Inflammatory macrophage (primary cell): ENCODE measurements at regions not wholly inside any gene's neighbourhood (a gene's known extent, or its start where the extent isn't known, plus 50 kb on each side); places are given as distances from the start of the nearest gene placed in this dataset.

Source experiments
- DNase-seq, 2 donors: peaks; one replicate each; pipeline ENCODE4 v3.0.0-alpha.2; 2020 to 2022

- no peak for DNase-seq
Observed at GRCh38 chr1:170318736-170319135, 173.0 kb downstream of the NTMT2 start.

GRCh38 chr1:170321113-170321512 lies 175.4 kb downstream of the NTMT2 start:
- no peak for DNase-seq

GRCh38 chr1:170326186-170326585 lies 180.4 kb downstream of the NTMT2 start:
- no peak for DNase-seq

- DNase-seq, result no peak
Observed at GRCh38 chr1:170332801-170333200, 187.0 kb downstream of the NTMT2 start.

GRCh38 chr1:170337413-170337994 lies 191.7 kb downstream of the NTMT2 start:
- DNase-seq, result no peak

GRCh38 chr1:170339534-170339933 lies 192.4 kb upstream of the GORAB start:
- no peak for DNase-seq

GRCh38 chr1:170340308-170340707 lies 191.7 kb upstream of the GORAB start:
- no peak for DNase-seq

- no peak for DNase-seq
Observed at GRCh38 chr1:170351366-170351946, 180.5 kb upstream of the GORAB start.

GRCh38 chr1:170354246-170354645 lies 177.7 kb upstream of the GORAB start:
- no peak for DNase-seq

GRCh38 chr1:170354690-170355089 lies 177.3 kb upstream of the GORAB start:
- no peak for DNase-seq

GRCh38 chr1:170355267-170355801 lies 176.6 kb upstream of the GORAB start:
- DNase-seq, result no peak

GRCh38 chr1:170356585-170356984 lies 175.4 kb upstream of the GORAB start:
- no peak for DNase-seq

GRCh38 chr1:170357750-170358149 lies 174.2 kb upstream of the GORAB start:
- DNase-seq, result no peak

- no peak for DNase-seq
Observed at GRCh38 chr1:170360601-170361000, 171.4 kb upstream of the GORAB start.

GRCh38 chr1:170365331-170365730 lies 166.6 kb upstream of the GORAB start:
- no peak for DNase-seq

- no peak for DNase-seq
Observed at GRCh38 chr1:170366980-170367379, 165.0 kb upstream of the GORAB start.

GRCh38 chr1:170367615-170368014 lies 164.4 kb upstream of the GORAB start:
- no peak for DNase-seq

- no peak for DNase-seq
Observed at GRCh38 chr1:170369000-170369399, 163.0 kb upstream of the GORAB start.

- DNase-seq, result no peak
Observed at GRCh38 chr1:170369417-170369816, 162.5 kb upstream of the GORAB start.

GRCh38 chr1:170370087-170370486 lies 161.9 kb upstream of the GORAB start:
- no peak for DNase-seq

GRCh38 chr1:170375082-170375723 lies 156.8 kb upstream of the GORAB start:
- DNase-seq, result no peak

GRCh38 chr1:170376801-170377385 lies 155.1 kb upstream of the GORAB start:
- no peak for DNase-seq

- DNase-seq, result no peak
Observed at GRCh38 chr1:170377440-170377839, 154.5 kb upstream of the GORAB start.
